Mucosa of descending colon (tissue), 3 donors: ENCODE measurements at regions not wholly inside any gene's neighbourhood (a gene's known extent, or its start where the extent isn't known, plus 50 kb on each side); places are given as distances from the start of the nearest gene placed in this dataset.

Experiments
- ATAC-seq: fragments of 200-7000 bp; cut with Tn5 transposase; one replicate; pipeline ENCODE4 v1.9.1; 2020; ENCODE audit warnings: mild to moderate bottlenecking, moderate library complexity
- DNase-seq, 3 donors: peaks; one replicate each; pipeline ENCODE4 v3.0.0-alpha.2; 2020
- H3K36me3 ChIP-seq: fragments of 200-600 bp; one replicate; pipeline ENCODE4 v1.8.0; 2021; ENCODE audit warnings: low read depth, mild to moderate bottlenecking
- H3K4me1 ChIP-seq: fragments of 200-600 bp; one replicate; pipeline ENCODE4 v1.8.0; 2021; ENCODE audit warnings: low read depth, mild to moderate bottlenecking
- H3K4me3 ChIP-seq: fragments of 200-600 bp; one replicate; pipeline ENCODE4 v1.8.0; 2021; ENCODE audit warnings: mild to moderate bottlenecking
- H3K9me3 ChIP-seq: fragments of 200-600 bp; one replicate; pipeline ENCODE4 v1.8.0; 2021; ENCODE audit warnings: mild to moderate bottlenecking
- CTCF ChIP-seq: fragments of 200-600 bp; IDR thresholded peaks from one replicate; pipeline ENCODE4 v1.8.0; 2022; ENCODE audit warnings: antibody characterized with exemption, mild to moderate bottlenecking
- intact Hi-C, 2 donors: fragments of 100-400 bp; cut with DNase I in 1 of 2; cut with micrococcal nuclease in 1 of 2; formaldehyde crosslinking; loops; one replicate each; pipeline versions ENCODE4 v1.11.0 to v1.11.1; 2022; cut with DNase I, micrococcal nuclease
- donor health status: DM: no; HTN: no; CAD: no; lungs with moderate emphysema.
- donor health status: DM: no; HTN: no; CAD: no.
- donor health status: DM: no; HTN: yes; CAD: no.

DNA sequence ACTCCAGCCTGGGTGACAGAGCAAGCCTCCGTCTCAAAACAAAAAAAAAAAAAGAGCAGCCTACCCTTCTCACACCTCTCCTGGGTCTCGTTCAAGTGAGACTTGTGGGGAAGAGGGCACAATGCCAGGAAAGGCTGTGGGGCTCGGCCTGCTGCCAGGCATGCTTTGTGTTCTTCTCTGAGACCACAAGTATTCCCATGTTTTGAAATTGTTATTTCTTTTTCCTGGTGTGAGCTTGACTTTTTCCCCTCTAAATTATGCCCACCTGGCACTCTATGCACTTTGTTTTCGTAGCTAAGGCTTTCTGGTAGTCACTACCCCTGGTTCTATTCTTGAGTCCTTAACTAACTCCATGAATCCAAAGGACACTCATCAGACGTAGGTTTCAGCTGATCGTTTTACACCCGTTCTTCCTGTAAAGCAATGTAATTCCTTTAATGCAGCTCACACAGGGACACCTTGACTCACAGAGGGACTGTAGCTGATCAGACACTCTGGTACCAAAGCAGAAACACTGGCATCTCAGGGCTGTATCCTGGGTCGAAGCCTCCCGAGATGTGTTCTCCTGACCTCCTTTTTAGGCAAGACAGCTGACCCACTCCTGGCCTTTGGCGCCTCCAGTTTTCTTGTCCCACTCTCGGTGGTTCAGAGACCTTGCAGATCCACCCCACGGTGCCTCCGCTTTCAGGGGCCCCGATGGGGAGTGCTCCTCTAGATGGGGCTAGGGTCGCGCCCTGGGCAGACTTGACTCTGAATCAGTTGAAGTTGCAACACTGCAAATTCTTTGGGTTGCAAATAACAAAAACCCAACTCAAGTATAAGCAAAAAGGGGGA, 193.3 kb upstream of the AGAP1 start:
- intact Hi-C loops, result no loop called here
- Histone ChIP-seq H3K4me3 (no peak overlapping the region), H3K4me1 (no peaks in the 10 kb centered on the region), H3K36me3 (no peaks in the 10 kb centered on the region), H3K9me3 (no peaks in the 10 kb centered on the region)
- ATAC-seq, result no peak
- no peak for TF ChIP-seq CTCF
- DNase-seq, result no peak

- intact Hi-C loops, result no loop called here
- H3K4me1 ChIP-seq, result no peaks in the 10 kb centered on the region
- H3K4me3 ChIP-seq, result no peak overlapping the region
- ATAC-seq, result no peak
- TF ChIP-seq CTCF, result no peak
- no peaks in the 10 kb centered on the region for H3K9me3 ChIP-seq
- no peaks in the 10 kb centered on the region for H3K36me3 ChIP-seq
- DNase-seq, result no peak
Observed at GRCh38 chr2:235301202-235302076, 192.4 kb upstream of the AGAP1 start.

GRCh38 chr2:235302263-235302662, 191.6 kb upstream of the AGAP1 start:
- H3K36me3 ChIP-seq, result no peaks in the 10 kb centered on the region
- no peak overlapping the region for H3K4me3 ChIP-seq
- ATAC-seq (no peak), DNase-seq (no peak)
- TF ChIP-seq CTCF, result no peak
- H3K9me3 ChIP-seq, result no peaks in the 10 kb centered on the region
- H3K4me1 ChIP-seq, result no peaks in the 10 kb centered on the region
- intact Hi-C loops, result no loop called here

DNA sequence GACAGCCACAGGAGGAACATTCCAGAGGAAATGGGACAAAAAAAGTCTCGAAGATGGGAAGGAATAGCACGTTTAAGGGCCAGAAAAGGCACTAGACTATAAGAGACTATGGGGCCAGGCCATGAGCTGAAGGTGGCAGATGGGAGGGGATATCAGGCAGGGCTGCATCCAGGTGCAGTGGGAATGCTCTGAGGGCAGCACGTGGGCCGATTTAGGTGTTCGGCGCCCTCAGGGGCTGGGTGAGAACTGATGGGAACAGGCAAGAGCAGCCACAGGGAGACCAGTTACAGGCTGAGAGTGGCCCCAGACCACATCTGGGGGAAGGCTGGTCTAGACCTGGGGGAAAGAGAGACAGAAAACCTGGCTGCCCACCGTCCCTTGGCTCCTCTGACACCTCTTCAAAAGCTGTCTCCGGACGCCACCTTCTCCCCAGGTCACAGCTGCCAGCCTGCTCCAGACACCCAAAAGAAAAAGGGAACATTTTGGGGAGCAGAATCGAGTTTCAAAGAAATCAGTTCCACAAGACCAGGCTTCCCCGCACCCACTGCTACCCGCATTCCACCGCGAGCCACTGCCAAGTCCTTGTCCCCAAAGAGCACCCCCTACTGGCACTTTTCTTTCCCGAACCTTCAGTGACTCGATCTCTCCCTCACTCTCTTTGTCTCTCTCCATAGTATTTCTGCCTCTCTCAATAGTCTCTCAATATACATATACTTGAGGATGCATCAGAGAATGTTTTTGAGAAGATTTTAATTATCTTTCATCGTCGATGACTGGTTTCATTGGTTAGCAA, 190.1 kb upstream of the AGAP1 start:
- H3K4me3 ChIP-seq, result no peak overlapping the region
- ATAC-seq, result no peak
- no peaks in the 10 kb centered on the region for H3K4me1 ChIP-seq
- no peaks in the 10 kb centered on the region for H3K36me3 ChIP-seq
- no peaks in the 10 kb centered on the region for H3K9me3 ChIP-seq
- no peak for TF ChIP-seq CTCF
- no peak for DNase-seq
- intact Hi-C loops, result no loop called here

- Histone ChIP-seq H3K36me3 (no peaks in the 10 kb centered on the region), H3K9me3 (no peaks in the 10 kb centered on the region), H3K4me3 (no peak overlapping the region), H3K4me1 (no peaks in the 10 kb centered on the region)
- no peak for ATAC-seq
- DNase-seq, result no peak
- intact Hi-C loops, result no loop called here
- TF ChIP-seq CTCF, result no peak
Observed at GRCh38 chr2:235305678-235306077, 188.2 kb upstream of the AGAP1 start.
